H1 (cell line): ENCODE measurements at regions not wholly inside any gene's neighbourhood (a gene's known extent, or its start where the extent isn't known, plus 50 kb on each side); places are given as distances from the start of the nearest gene placed in this dataset.

Source experiments
- CTCF ChIA-PET: fragments of 300-600 bp; sonication (Branson Sonifier 250); formaldehyde crosslinking; loops from one replicate; lab custom pipeline; 2021; ENCODE audit not compliant: partially characterized antibody; lab: Charles Lee
- POLR2A ChIA-PET: fragments of 300-600 bp; sonication (Branson Sonifier 250); formaldehyde crosslinking; loops from one replicate; lab custom pipeline; 2021; ENCODE audit warnings: inconsistent platforms; ENCODE audit not compliant: partially characterized antibody; lab: Charles Lee
- DNase-seq, 2 experiments: peaks; one replicate each; pipeline versions ENCODE4 v3.0.0 to v3.0.0-alpha.2; 2010 to 2022; ENCODE audit warnings: low spot score in 2 of 2, low read depth in 1 of 2, mixed read lengths in 1 of 2
- FAIRE-seq: peaks from 2 replicates; lab custom pipeline; 2011; peaks lifted over from hg19 to GRCh38; lab: Jason Lieb, UNC
- H2AFZ ChIP-seq: 2 replicates; pipeline ENCODE4 v1.8.1; 2012; ENCODE audit warnings: low read length, inconsistent platforms
- H2AK5ac ChIP-seq: 2 replicates; pipeline ENCODE4 v1.6.1; 2013; ENCODE audit warnings: low read depth, low read length
- H2BK120ac ChIP-seq: replicated peaks from 2 replicates; pipeline ENCODE3; 2013; ENCODE audit warnings: low read depth, low read length, inconsistent platforms
- H2BK12ac ChIP-seq: 2 replicates; pipeline ENCODE4 v1.6.1; 2013; ENCODE audit warnings: low read depth, low read length
- H2BK15ac ChIP-seq: 2 replicates; pipeline ENCODE4 v1.6.1; 2013; ENCODE audit warnings: low read length
- H2BK20ac ChIP-seq: 2 replicates; pipeline ENCODE4 v1.6.1; 2013; ENCODE audit warnings: low read length
- H2BK5ac ChIP-seq: 2 replicates; pipeline ENCODE4 v1.6.1; 2013; ENCODE audit warnings: low read depth, low read length
- H3K14ac ChIP-seq: 2 replicates; pipeline ENCODE4 v1.6.1; 2013; ENCODE audit warnings: inconsistent platforms; ENCODE audit not compliant: insufficient read length
- H3K18ac ChIP-seq: 2 replicates; pipeline ENCODE4 v1.6.1; 2013; ENCODE audit warnings: low read length; ENCODE audit errors: extremely low read depth
- H3K23ac ChIP-seq: 2 replicates; pipeline ENCODE4 v1.6.1; 2013; ENCODE audit warnings: inconsistent platforms; ENCODE audit not compliant: insufficient read length
- H3K23me2 ChIP-seq: 2 replicates; pipeline ENCODE4 v1.6.1; 2013; ENCODE audit warnings: low read depth, low read length
- H3K27ac ChIP-seq: 2 replicates; pipeline ENCODE4 v1.6.1; 2011; ENCODE audit warnings: low read depth, low read length, inconsistent platforms
- H3K27me3 ChIP-seq, 4 experiments: replicated peaks in 1 of 4; 1 replicate in 1 of 4; 2 replicates in 3 of 4; pipeline versions ENCODE4 v1.6.1 to v1.8.1; 2011 to 2013; ENCODE audit warnings: low read length in 3 of 4, mild to moderate bottlenecking in 3 of 4, inconsistent platforms in 2 of 4, mixed read lengths in 2 of 4, moderate library complexity in 1 of 4; ENCODE audit not compliant: control insufficient read depth in 3 of 4, insufficient read depth in 3 of 4; ENCODE audit errors: extremely low read depth in 1 of 4
- H3K36me3 ChIP-seq, 4 experiments: 2 replicates each; pipeline versions ENCODE4 v1.6.1 to v1.8.1; 2011 to 2013; ENCODE audit warnings: mild to moderate bottlenecking in 4 of 4, low read length in 3 of 4, moderate library complexity in 2 of 4, control low read depth in 1 of 4, inconsistent platforms in 1 of 4; ENCODE audit not compliant: insufficient read depth in 4 of 4, control insufficient read depth in 2 of 4
- H3K4ac ChIP-seq: replicated peaks from 2 replicates; pipeline ENCODE3; 2013; ENCODE audit warnings: low read length, low read depth, mixed read lengths, inconsistent platforms; ENCODE audit not compliant: insufficient read length
- H3K4me1 ChIP-seq, 4 experiments: replicated peaks in 1 of 4; 1 replicate in 1 of 4; 2 replicates in 3 of 4; pipeline versions ENCODE4 v1.6.1 to v1.8.1; 2011 to 2013; ENCODE audit warnings: low read length in 3 of 4, inconsistent platforms in 2 of 4, mixed read lengths in 1 of 4; ENCODE audit not compliant: insufficient read depth in 4 of 4, control insufficient read depth in 3 of 4
- H3K4me2 ChIP-seq, 2 experiments: 2 replicates each; pipeline versions ENCODE4 v1.6.1 to v1.8.1; 2011 to 2013; ENCODE audit warnings: low read depth in 2 of 2, low read length in 2 of 2, control low read depth in 1 of 2, inconsistent platforms in 1 of 2, mild to moderate bottlenecking in 1 of 2; ENCODE audit not compliant: insufficient read depth in 1 of 2
- H3K4me3 ChIP-seq, 4 experiments: fragments of 200-600, 300-600 bp in 1 of 4; sonication (generic), shearing (Covaris generic), sonication (Bioruptor Twin) in 1 of 4; 2 replicates each; pipeline versions ENCODE4 v1.5.1 to v1.8.1; 2011 to 2016; ENCODE audit warnings: low read length in 4 of 4, low read depth in 3 of 4, control low read depth in 2 of 4, inconsistent platforms in 2 of 4, mild to moderate bottlenecking in 2 of 4, mixed read lengths in 1 of 4, moderate library complexity in 1 of 4; ENCODE audit not compliant: insufficient read depth in 2 of 4; ENCODE audit errors: extremely low read depth in 1 of 4
- H3K56ac ChIP-seq: replicated peaks from 2 replicates; pipeline ENCODE3; 2013; ENCODE audit warnings: low read depth, mild to moderate bottlenecking, mixed read lengths, low read length, inconsistent platforms; ENCODE audit not compliant: insufficient read length
- H3K79me1 ChIP-seq: 2 replicates; pipeline ENCODE4 v1.6.1; 2013; ENCODE audit warnings: low read depth, low read length, control low read depth
- H3K79me2 ChIP-seq, 2 experiments: 2 replicates each; pipeline versions ENCODE4 v1.6.1 to v1.8.1; 2012 to 2013; ENCODE audit warnings: low read length in 2 of 2, mild to moderate bottlenecking in 2 of 2, inconsistent platforms in 1 of 2; ENCODE audit not compliant: insufficient read depth in 2 of 2, control insufficient read depth in 1 of 2
- H3K9ac ChIP-seq, 4 experiments: replicated peaks in 1 of 4; 1 replicate in 1 of 4; 2 replicates in 3 of 4; pipeline versions ENCODE4 v1.6.1 to v1.8.1; 2011 to 2013; ENCODE audit warnings: low read depth in 3 of 4, low read length in 3 of 4, control low read depth in 2 of 4, mild to moderate bottlenecking in 2 of 4, moderate library complexity in 2 of 4, inconsistent platforms in 1 of 4; ENCODE audit errors: extremely low read depth in 1 of 4
- H3K9me3 ChIP-seq, 2 experiments: 2 replicates each; pipeline versions ENCODE4 v1.6.1 to v1.8.1; 2012 to 2013; ENCODE audit warnings: mild to moderate bottlenecking in 2 of 2, moderate library complexity in 2 of 2, control low read depth in 1 of 2, inconsistent platforms in 1 of 2, low read depth in 1 of 2, low read length in 1 of 2, mixed read lengths in 1 of 2; ENCODE audit not compliant: insufficient read depth in 2 of 2
- H4K20me1 ChIP-seq, 2 experiments: replicated peaks in 1 of 2; 2 replicates each; pipeline versions ENCODE3 to v1.8.1; 2011 to 2013; ENCODE audit warnings: inconsistent platforms in 2 of 2, low read length in 2 of 2, mild to moderate bottlenecking in 1 of 2; ENCODE audit not compliant: insufficient read depth in 2 of 2, control insufficient read depth in 1 of 2
- H4K5ac ChIP-seq: 2 replicates; pipeline ENCODE4 v1.6.1; 2013; ENCODE audit warnings: low read length, low read depth, mixed read lengths, inconsistent platforms; ENCODE audit not compliant: insufficient read length
- H4K8ac ChIP-seq: 2 replicates; pipeline ENCODE4 v1.8.0; 2013; ENCODE audit warnings: mild to moderate bottlenecking, moderate library complexity, low read length, inconsistent platforms; ENCODE audit not compliant: insufficient read depth; ENCODE audit errors: extremely low read depth
- H4K91ac ChIP-seq: replicated peaks from 2 replicates; pipeline ENCODE3; 2013; ENCODE audit warnings: low read length, mixed read lengths, inconsistent platforms; ENCODE audit not compliant: insufficient read length
- CBX8 ChIP-seq: fragments of 300-800, 300-1000 bp; sonication (generic); IDR thresholded peaks from 2 replicates; pipeline ENCODE4 v1.7.1; 2016; ENCODE audit warnings: low read depth, low read length, borderline replicate concordance
- CTBP2 ChIP-seq: IDR thresholded peaks from 2 replicates; pipeline ENCODE4 v1.7.0; 2011; ENCODE audit warnings: borderline replicate concordance, mild to moderate bottlenecking, moderate library complexity, mixed read lengths, low read length; ENCODE audit not compliant: insufficient read depth, insufficient read length
- JUND ChIP-seq: IDR thresholded peaks from 2 replicates; pipeline ENCODE4 v1.6.1; 2011; ENCODE audit warnings: mild to moderate bottlenecking, improper control_type of control experiment, low read length
- NANOG ChIP-seq: IDR thresholded peaks from 2 replicates; pipeline ENCODE4 v1.6.1; 2011; ENCODE audit warnings: low read length, low read depth, mild to moderate bottlenecking, inconsistent platforms; ENCODE audit not compliant: insufficient read depth, poor library complexity, severe bottlenecking
- POLR2A ChIP-seq, 2 experiments: IDR thresholded peaks; 1 replicate in 1 of 2; 2 replicates in 1 of 2; pipeline ENCODE4 v1.6.1; 2011; ENCODE audit warnings: low read depth in 2 of 2, low read length in 2 of 2, mild to moderate bottlenecking in 2 of 2; ENCODE audit errors: control extremely low read depth in 1 of 2
- POLR2AphosphoS5 ChIP-seq: IDR thresholded peaks from 2 replicates; pipeline ENCODE4 v1.6.1; 2011; ENCODE audit warnings: low read depth, low read length
- SAP30 ChIP-seq: fragments of 300-600 bp; sonication (generic); IDR thresholded peaks from 2 replicates; pipeline ENCODE4 v1.7.1; 2012; ENCODE audit warnings: low read length, moderate library complexity, mild to moderate bottlenecking, inconsistent platforms; ENCODE audit not compliant: insufficient read depth, insufficient replicate concordance
- SP4 ChIP-seq: IDR thresholded peaks from 2 replicates; pipeline ENCODE4 v1.6.1; 2012; ENCODE audit warnings: low read length, inconsistent platforms
- YY1 ChIP-seq: IDR thresholded peaks from 2 replicates; pipeline ENCODE4 v1.6.1; 2011; ENCODE audit warnings: low read depth, mild to moderate bottlenecking, low read length
- WGBS, 2 experiments: shearing (Covaris generic) in 1 of 2; methylation state at CpG; one replicate each; pipeline versions ENCODE4 v1.1.6 to v1.1.7; 2013 to 2015; ENCODE audit warnings: low lambda C conversion rate in 2 of 2, mixed read lengths in 2 of 2, inconsistent platforms in 1 of 2, low coverage in 1 of 2, missing lambda C conversion rate in 1 of 2; ENCODE audit not compliant: insufficient replicate concordance in 2 of 2, insufficient coverage in 1 of 2, insufficient read length in 1 of 2; ENCODE audit errors: extremely low coverage in 1 of 2, missing lambda C conversion rate in 1 of 2; 5-methylcytosine and 5-hydroxymethylcytosine counted together

- Histone ChIP-seq H4K20me1 (no peaks in the 10 kb centered on the region), H2BK20ac (no peak overlapping the region), H3K36me3 (no peaks in the 10 kb centered on the region), H3K9me3 (no peaks in the 10 kb centered on the region), H3K4ac (no peak overlapping the region), H4K5ac (no peak overlapping the region), H3K9ac (no peak overlapping the region), H2AK5ac (no peak overlapping the region), H3K23ac (no peak overlapping the region), H3K14ac (no peak overlapping the region), H3K4me1 (no peaks in the 10 kb centered on the region), H3K4me2 (no peak overlapping the region), H2BK120ac (no peak overlapping the region), H2AFZ (no peak overlapping the region), H2BK5ac (no peak overlapping the region), H3K18ac (no peak overlapping the region), H3K56ac (no peak overlapping the region), H2BK15ac (no peak overlapping the region), H3K4me3 (no peak overlapping the region), H3K27ac (no peak overlapping the region), H3K79me2 (no peaks in the 10 kb centered on the region), H3K27me3 (no peaks in the 10 kb centered on the region), H3K79me1 (no peaks in the 10 kb centered on the region), H4K8ac (no peak overlapping the region), H3K23me2 (no peaks in the 10 kb centered on the region), H2BK12ac (no peak overlapping the region), H4K91ac (no peak overlapping the region)
- DNase-seq (no peak), FAIRE-seq (no peak)
- ChIA-PET POLR2A (no interaction called here), CTCF (interaction anchor here (0.7 kb wide), 1 partner anchor 28 kb away, joined by 3 read pairs; no protein-coding TSS in a partner anchor)
- WGBS, 2 experiments: 93% methylated on average over 2 of the region's 2 CpGs; no CpG with 5 or more reads in 1 of the 2 experiments
- TF ChIP-seq YY1: no peak
- TF ChIP-seq POLR2AphosphoS5: no peak
- TF ChIP-seq POLR2A (IDR thresholded peaks at IDR 0.05; ENCODE audit: control extremely low read depth in 1 of 2, low read depth in 2 of 2, low read length in 2 of 2): no peak
- TF ChIP-seq NANOG: no peak
- TF ChIP-seq JUND: no peak
- TF ChIP-seq CBX8: no peak
- TF ChIP-seq SAP30: no peak
- no peak for TF ChIP-seq CTBP2
- no peak for TF ChIP-seq SP4
These were observed 884.8 kb upstream of the SLIT2 start for GRCh38 chr4:19366916-19367315.
